GM19238 (cell line): ENCODE measurements at regions not wholly inside any gene's neighbourhood (a gene's known extent, or its start where the extent isn't known, plus 50 kb on each side); places are given as distances from the start of the nearest gene placed in this dataset.

Experiments
- DNase-seq: peaks from one replicate; pipeline ENCODE4 v3.0.0; 2011; ENCODE audit warnings: low spot score; ENCODE audit not compliant: insufficient read length

DNA sequence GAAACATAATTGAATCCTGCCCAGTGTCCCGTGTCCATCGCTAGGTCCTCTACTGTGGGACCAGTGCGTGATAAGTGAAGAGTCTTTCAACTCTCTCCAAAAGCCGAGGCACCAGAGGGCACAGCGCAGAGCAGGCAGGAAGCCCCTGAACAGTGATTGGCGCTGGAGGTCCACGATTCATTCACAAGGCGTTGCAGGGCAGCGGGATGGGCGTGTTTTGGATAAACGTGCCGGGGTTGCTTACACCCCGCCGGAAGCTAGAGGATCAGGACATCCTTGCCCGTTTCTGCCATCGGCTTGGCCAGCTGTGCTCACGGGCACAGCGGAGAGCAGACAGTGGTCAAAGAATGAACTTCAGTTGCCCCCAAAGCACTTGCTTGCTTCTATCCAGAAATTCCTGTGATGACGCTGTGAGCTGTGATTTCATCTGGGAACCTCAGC is 86.0 kb upstream of the PFKP start:
- DNase-seq, result no peak

- no peak for DNase-seq
These were observed 86.5 kb upstream of the PFKP start for GRCh38 chr10:2980791-2981360.

GRCh38 chr10:2980116-2980515 is 87.2 kb upstream of the PFKP start:
- DNase-seq, result no peak

- no peak for DNase-seq
These were observed 88.0 kb upstream of the PFKP start for GRCh38 chr10:2979306-2979705.

- no peak for DNase-seq
These were observed 88.6 kb upstream of the PFKP start for GRCh38 chr10:2978574-2979273.

DNA sequence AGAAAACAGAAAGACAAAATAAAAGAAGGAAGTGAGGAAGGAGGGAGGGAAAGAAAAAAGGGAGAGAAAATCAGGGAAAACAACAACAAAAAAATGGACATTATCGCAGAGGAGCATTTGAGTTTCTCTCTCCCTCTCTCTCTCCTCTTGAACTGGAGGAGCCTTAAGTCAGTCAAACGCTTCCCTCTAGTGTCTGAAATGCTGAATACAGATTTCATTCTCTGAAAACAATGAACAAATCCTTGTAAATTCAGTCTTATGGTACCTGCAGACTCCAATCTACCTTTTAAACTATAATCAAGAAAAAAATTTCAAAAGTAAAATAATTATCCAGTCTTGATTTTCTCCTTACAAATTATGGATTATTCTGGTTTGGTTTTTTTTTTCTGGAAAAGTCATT is 89.2 kb upstream of the PFKP start:
- no peak for DNase-seq

GRCh38 chr10:2974503-2975207 is 92.7 kb upstream of the PFKP start:
- DNase-seq, result no peak

GRCh38 chr10:2974083-2974482 is 93.3 kb upstream of the PFKP start:
- DNase-seq, result no peak

- DNase-seq, result no peak
These were observed 94.5 kb upstream of the PFKP start for GRCh38 chr10:2972810-2973209.

GRCh38 chr10:2972216-2972615 is 95.1 kb upstream of the PFKP start:
- no peak for DNase-seq

GRCh38 chr10:2970190-2970823 is 97.0 kb upstream of the PFKP start:
- no peak for DNase-seq

DNA sequence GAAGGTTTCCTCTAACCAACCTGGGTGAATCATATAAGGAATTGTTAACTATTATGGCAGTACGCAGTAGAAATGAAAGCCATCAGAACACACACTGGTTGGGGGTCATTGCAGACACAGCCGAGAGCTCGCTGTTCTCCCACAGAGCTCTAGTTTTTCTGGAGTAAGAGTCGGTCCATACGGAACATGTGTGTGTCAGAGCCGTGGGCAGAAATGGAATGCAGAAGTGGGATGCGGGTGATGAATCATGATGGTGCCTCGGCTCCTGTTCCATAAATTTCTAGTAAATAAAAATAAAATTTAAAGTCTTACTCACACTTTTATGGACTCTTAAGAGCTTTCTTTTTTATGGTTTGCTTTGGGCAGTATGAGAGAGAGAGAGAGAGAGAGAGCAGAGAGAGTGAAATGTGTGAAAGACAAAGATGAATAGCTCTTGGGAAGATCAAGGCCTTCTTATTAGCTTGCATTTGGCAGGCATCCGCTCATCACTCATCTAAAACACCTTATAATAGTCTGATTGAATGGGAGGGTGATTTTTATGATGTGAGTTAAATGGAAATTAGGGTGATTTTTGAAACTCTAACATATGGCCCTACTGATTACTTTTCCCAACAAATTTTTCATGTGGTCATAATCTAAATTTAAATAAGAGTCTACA is 98.8 kb upstream of the PFKP start:
- no peak for DNase-seq

DNA sequence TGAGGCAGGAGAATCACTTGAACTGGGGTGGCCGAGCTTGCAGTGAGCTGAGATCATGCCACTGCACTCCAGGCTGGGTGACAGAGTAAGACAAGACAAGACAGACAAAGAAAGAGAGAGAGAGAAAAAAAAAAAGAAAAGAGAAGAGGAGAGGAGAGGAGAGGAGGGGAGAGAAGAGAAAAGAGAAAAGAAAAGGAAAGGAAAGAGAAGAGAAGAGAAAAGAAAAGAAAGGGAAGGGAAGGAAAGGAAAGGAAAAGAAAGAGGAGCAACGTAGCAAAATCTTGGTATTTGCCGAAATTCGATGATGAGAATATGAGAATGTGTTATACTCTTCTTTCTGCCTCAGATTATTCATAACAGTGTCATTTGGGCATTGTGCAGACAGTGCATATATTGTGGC is 101.2 kb upstream of the PFKP start:
- no peak for DNase-seq

- no peak for DNase-seq
These were observed 102.6 kb upstream of the PFKP start for GRCh38 chr10:2964632-2965296.

- DNase-seq, result no peak
These were observed 103.3 kb upstream of the PFKP start for GRCh38 chr10:2963889-2964631.

DNA sequence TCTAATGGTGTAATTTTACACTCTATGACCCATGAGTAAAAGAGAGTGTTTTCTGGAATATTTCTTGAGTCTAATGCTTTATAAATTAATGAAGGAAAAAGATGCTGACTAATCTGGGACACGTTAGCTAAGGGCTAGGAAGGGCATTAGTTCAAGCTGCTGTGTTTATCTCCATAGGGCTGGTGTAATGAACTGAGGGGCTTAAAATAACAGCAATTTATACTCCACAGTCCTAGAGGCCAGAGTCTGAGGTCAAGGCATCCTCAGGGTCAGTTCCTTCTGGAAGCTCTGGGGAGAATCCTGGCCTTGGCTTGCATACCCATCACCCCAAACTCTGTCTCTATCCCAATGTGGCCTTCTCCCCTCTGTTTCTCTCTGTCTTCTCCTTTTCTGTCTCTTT is 105.2 kb upstream of the PFKP start:
- DNase-seq, result no peak

GRCh38 chr10:2958659-2959058 is 108.7 kb upstream of the PFKP start:
- no peak for DNase-seq

GRCh38 chr10:2957785-2958184 is 109.6 kb upstream of the PFKP start:
- DNase-seq, result no peak

- no peak for DNase-seq
These were observed 112.3 kb upstream of the PFKP start for GRCh38 chr10:2955064-2955463.

GRCh38 chr10:2953495-2953894 is 113.9 kb upstream of the PFKP start:
- no peak for DNase-seq
